Mesothelial cell of epicardium (in vitro differentiated cells): ENCODE measurements at regions not wholly inside any gene's neighbourhood (a gene's known extent, or its start where the extent isn't known, plus 50 kb on each side); places are given as distances from the start of the nearest gene placed in this dataset.
"Not testable (repeated sequence)": the region's sequence is repeated elsewhere in the genome, so short reads cannot be mapped to it uniquely, and the experiment has no call there.

Experiments used
- DNase-seq, 2 experiments: peaks; one replicate each; pipeline ENCODE4 v3.0.0; 2021; ENCODE audit warnings: low spot score in 2 of 2; ENCODE audit not compliant: unreplicated experiment in 2 of 2
- H3K27ac Mint-ChIP-seq: 2 replicates; pipeline ENCODE4 v1.8.0; 2021; ENCODE audit warnings: mixed read lengths
- H3K27me3 Mint-ChIP-seq: 2 replicates; pipeline ENCODE4 v1.8.0; 2021; ENCODE audit warnings: low read depth, mixed read lengths
- H3K36me3 Mint-ChIP-seq: 2 replicates; pipeline ENCODE4 v1.8.0; 2021; ENCODE audit warnings: mixed read lengths
- H3K4me1 Mint-ChIP-seq: 2 replicates; pipeline ENCODE4 v1.8.0; 2021; ENCODE audit warnings: mixed read lengths
- H3K4me3 Mint-ChIP-seq: 2 replicates; pipeline ENCODE4 v1.8.0; 2021; ENCODE audit warnings: mild to moderate bottlenecking, moderate library complexity, mixed read lengths
- H3K9me3 Mint-ChIP-seq: 2 replicates; pipeline ENCODE4 v1.8.0; 2021; ENCODE audit warnings: mixed read lengths
- TF ChIP-seq, protein P1 (sequence below): fragments of 200-600 bp; sonication (generic); IDR thresholded peaks from one replicate; pipeline ENCODE4 v1.5.0; 2021; ENCODE audit warnings: antibody characterized with exemption; ENCODE audit not compliant: unreplicated experiment

DNA sequence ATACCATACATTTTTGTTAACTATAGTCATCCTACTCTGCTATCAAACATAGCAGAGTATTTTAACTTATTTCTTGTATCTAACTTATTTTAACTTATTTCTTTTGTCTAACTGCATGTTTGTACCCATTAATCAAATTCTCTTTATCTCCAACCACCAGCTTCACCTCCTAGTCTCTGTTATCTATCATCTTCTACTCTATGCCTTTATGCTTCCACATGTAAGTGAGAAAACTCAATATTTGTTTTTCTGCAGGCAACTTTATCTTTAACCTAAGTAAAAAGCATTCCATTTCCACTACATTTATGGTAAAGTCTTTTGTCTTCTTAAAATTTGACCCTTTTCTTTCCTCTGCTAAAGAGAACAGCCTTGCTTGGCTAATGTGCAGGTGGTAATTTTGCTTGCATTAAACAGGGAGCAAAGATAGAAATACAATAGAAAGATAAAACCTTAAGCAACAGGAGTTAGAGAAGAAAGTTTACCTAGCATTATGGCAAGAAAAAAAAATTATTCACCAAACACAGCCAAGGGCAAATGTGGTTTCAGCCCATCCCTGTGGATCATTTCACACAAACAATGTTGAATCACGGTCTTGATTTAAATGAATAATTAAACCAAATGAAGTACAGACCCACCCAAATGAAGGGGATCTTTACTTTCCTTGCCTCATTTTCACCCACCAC lies 110.9 kb upstream of the TSPAN8 start:
- TF ChIP-seq, protein P1, sequence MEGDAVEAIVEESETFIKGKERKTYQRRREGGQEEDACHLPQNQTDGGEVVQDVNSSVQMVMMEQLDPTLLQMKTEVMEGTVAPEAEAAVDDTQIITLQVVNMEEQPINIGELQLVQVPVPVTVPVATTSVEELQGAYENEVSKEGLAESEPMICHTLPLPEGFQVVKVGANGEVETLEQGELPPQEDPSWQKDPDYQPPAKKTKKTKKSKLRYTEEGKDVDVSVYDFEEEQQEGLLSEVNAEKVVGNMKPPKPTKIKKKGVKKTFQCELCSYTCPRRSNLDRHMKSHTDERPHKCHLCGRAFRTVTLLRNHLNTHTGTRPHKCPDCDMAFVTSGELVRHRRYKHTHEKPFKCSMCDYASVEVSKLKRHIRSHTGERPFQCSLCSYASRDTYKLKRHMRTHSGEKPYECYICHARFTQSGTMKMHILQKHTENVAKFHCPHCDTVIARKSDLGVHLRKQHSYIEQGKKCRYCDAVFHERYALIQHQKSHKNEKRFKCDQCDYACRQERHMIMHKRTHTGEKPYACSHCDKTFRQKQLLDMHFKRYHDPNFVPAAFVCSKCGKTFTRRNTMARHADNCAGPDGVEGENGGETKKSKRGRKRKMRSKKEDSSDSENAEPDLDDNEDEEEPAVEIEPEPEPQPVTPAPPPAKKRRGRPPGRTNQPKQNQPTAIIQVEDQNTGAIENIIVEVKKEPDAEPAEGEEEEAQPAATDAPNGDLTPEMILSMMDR = no peak
- H3K4me1 Mint-ChIP-seq = no peaks in the 10 kb centered on the region
- no peaks in the 10 kb centered on the region for H3K9me3 Mint-ChIP-seq
- H3K27ac Mint-ChIP-seq = no peak overlapping the region
- H3K27me3 Mint-ChIP-seq = no peaks in the 10 kb centered on the region
- DNase-seq = no peak
- H3K36me3 Mint-ChIP-seq = no peaks in the 10 kb centered on the region
- H3K4me3 Mint-ChIP-seq = no peak overlapping the region

DNA sequence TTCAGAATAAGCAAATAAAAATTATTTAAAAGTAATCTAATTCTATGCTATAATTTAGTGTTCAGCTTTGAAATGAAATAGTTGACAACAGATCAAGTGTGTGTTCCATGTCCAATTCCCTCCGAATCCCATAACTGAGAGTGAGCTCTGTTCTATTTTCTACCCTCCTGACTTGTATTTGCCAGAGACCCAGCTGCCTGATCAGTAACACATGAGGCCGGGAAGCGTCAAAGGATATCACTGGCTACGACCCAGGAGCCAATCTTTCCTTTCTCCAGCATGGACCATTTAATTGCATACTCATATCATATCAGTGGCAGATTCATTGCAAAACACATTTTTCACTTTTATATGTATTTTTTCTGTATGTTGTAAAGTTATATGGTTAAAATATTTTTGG lies 108.8 kb upstream of the TSPAN8 start:
- H3K4me3 Mint-ChIP-seq = no peak overlapping the region
- H3K4me1 Mint-ChIP-seq = no peaks in the 10 kb centered on the region
- H3K9me3 Mint-ChIP-seq = no peaks in the 10 kb centered on the region
- H3K27ac Mint-ChIP-seq = no peak overlapping the region
- H3K36me3 Mint-ChIP-seq = no peaks in the 10 kb centered on the region
- no peak for DNase-seq
- TF ChIP-seq, protein P1 = no peak
- H3K27me3 Mint-ChIP-seq = no peaks in the 10 kb centered on the region

DNA sequence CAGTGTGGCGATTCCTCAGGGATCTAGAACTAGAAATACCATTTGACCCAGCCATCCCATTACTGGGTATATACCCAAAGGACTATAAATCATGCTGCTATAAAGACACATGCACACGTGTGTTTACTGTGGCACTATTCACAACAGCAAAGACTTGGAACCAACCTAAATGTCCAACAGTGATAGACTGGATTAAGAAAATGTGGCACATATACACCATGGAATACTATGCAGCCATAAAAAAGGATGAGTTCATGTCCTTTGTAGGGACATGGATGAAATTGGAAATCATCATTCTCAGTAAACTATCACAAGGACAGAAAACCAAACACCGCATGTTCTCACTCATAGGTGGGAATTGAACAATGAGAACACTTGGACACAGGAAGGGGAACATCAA lies 107.9 kb upstream of the TSPAN8 start:
- not testable (repeated sequence) for H3K27me3 Mint-ChIP-seq, DNase-seq, H3K4me1 Mint-ChIP-seq, H3K27ac Mint-ChIP-seq, H3K36me3 Mint-ChIP-seq, H3K9me3 Mint-ChIP-seq, H3K4me3 Mint-ChIP-seq

DNA sequence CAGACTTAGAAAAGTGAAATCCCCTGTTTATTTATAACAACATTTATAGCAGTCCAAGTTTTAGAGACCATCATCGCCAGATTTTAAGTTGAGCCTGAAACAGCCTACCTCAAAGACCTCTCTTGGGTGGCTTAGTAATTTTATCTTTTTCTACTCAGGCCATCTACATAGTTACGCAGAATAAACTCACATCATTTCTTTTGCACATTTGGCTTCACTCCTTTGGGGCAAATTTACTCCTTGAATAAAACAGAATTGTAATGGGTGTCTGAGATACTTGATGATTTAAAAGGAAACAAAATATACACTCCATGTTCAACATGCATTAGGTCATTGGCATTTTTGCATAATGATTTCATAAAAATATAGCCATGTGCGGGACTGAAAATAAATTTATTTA lies 104.7 kb upstream of the TSPAN8 start:
- no peaks in the 10 kb centered on the region for H3K36me3 Mint-ChIP-seq
- H3K4me3 Mint-ChIP-seq = no peak overlapping the region
- no peak overlapping the region for H3K27ac Mint-ChIP-seq
- no peaks in the 10 kb centered on the region for H3K4me1 Mint-ChIP-seq
- no peaks in the 10 kb centered on the region for H3K27me3 Mint-ChIP-seq
- DNase-seq = no peak
- TF ChIP-seq, protein P1 = no peak
- no peaks in the 10 kb centered on the region for H3K9me3 Mint-ChIP-seq

DNA sequence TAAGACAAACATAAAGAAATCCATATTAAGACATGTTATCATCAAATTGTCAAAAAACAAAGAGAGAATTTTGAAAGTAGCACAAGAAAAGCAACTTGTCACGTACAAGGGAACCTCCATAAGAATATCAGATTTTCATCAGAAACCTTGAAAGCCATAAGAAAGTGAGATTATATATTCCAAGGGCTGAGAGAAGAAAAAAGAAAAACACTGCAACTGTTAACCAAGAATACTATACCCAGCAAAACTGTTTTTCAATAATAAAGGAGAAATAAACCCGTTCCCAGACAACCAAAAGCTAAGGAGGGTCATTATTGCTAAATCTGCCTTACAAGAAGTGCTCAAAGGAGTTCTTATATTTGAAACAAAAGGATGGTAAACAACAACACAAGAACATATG lies 94.7 kb upstream of the TSPAN8 start:
- no peaks in the 10 kb centered on the region for H3K27me3 Mint-ChIP-seq
- TF ChIP-seq, protein P1 = no peak

DNA sequence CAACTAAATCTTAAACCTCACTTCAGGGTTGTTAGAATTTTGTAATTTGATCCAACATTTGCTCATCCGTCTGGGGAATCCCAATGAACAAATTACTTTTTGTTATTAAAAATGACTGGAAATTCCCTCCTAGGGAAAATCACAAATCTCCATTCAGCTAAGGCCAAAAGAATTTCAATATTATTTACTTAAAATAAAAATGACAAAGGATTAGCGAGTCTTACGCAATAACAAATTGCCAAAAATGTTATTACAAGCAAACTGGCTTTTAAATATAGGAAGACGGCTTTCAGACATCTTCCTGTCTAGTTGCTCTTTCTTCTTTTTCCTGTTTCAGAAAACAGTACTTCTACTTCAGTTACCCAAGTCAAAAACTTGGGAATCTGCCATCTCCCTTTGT lies 92.4 kb upstream of the TSPAN8 start:
- H3K9me3 Mint-ChIP-seq = peaks cover 52% of the 10 kb centered on the region
- H3K36me3 Mint-ChIP-seq = no peaks in the 10 kb centered on the region
- no peaks in the 10 kb centered on the region for H3K4me1 Mint-ChIP-seq
- TF ChIP-seq, protein P1 = no peak
- H3K27ac Mint-ChIP-seq = no peak overlapping the region
- DNase-seq = no peak
- H3K27me3 Mint-ChIP-seq = no peaks in the 10 kb centered on the region
- H3K4me3 Mint-ChIP-seq = no peak overlapping the region

More for the DNA sequence above, 94.7 kb upstream of the TSPAN8 start:
- H3K4me3 Mint-ChIP-seq = no peak overlapping the region
- peaks cover 49% of the 10 kb centered on the region for H3K9me3 Mint-ChIP-seq
- H3K36me3 Mint-ChIP-seq = no peaks in the 10 kb centered on the region
- no peak for DNase-seq
- no peaks in the 10 kb centered on the region for H3K4me1 Mint-ChIP-seq
- H3K27ac Mint-ChIP-seq = no peak overlapping the region
